HK-2 (cell line): ENCODE measurements at regions not wholly inside any gene's neighbourhood (a gene's known extent, or its start where the extent isn't known, plus 50 kb on each side); places are given as distances from the start of the nearest gene placed in this dataset.

Experiments used
- DNase-seq: peaks from one replicate; pipeline ENCODE4 v3.0.0-alpha.2; 2018; ENCODE audit not compliant: unreplicated experiment

DNA sequence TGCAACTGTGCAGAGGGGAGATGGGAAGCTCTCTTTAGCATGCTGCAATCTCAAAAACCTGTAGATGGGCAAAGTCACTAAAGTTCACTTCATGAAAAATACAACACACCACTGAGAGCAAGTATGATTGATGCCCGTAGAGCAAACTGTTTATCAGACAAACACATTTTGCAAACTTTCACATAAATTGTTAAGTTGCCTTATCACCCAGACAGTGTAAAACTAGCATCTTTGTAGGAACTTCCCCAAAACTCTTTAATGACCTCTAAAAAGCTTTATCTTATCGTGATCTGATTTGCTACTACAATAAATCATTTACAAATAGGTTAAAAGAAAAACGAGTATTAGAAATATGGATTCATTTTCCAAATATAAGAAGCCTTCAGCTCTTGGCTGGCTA is 391.0 kb downstream of the LMO4 start:
- no peak for DNase-seq

DNA sequence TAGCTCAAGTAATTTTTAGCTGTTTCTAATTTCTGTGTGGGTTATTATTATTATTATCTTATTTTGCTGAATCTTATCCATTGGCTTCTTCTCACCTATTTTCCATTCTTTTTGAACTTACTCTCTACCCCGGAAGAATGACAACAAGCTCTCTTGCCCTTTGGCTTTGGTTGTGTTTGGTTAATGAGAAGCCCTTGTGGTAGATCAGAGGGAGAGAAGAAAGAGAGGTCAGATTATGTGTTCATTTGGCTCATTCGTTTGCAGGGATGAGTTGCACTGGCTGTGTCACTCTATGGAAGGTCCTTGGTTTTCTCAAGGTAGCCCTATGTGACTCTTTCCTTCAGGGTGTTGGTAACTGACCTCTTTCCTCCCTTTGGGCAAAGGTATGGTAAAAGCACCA is 391.9 kb downstream of the LMO4 start:
- DNase-seq: no peak

DNA sequence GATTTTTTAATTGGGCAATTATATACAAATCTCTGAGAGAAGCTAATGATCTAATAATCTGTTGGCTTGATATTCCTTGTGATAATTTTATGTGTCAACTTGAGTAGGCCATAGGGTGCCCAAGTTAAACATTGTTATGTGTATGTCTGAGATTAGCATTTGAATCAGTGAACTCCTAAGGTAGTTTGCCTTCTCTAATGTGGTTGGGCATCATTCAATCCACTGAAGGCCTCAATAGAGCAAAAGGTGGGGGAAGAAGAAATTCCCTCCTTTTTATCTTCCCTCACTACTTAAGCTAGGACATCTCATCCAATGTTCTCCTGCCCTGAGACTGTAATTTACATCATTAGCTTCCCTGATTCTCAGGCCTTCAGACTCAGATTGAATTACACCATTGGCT is 394.5 kb downstream of the LMO4 start:
- DNase-seq: no peak

DNA sequence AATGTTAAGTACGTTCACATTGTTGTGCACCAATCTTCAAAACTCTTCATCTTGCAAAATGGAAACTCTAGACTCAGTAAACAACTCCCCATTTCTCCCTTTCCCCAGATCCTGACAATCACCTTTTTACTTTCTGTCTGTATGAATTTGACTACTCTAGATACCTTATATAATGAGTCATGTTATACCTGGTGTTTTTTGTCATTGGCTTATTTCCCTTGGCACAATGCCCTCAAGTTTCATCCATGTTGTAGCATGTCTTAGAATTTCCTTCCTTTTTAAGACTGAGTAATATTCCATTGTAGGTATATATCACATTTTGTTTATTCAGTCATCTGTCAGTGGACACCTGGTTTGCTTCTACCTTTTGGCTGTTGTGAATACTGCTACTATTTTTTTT is 399.5 kb downstream of the LMO4 start:
- DNase-seq: no peak

DNA sequence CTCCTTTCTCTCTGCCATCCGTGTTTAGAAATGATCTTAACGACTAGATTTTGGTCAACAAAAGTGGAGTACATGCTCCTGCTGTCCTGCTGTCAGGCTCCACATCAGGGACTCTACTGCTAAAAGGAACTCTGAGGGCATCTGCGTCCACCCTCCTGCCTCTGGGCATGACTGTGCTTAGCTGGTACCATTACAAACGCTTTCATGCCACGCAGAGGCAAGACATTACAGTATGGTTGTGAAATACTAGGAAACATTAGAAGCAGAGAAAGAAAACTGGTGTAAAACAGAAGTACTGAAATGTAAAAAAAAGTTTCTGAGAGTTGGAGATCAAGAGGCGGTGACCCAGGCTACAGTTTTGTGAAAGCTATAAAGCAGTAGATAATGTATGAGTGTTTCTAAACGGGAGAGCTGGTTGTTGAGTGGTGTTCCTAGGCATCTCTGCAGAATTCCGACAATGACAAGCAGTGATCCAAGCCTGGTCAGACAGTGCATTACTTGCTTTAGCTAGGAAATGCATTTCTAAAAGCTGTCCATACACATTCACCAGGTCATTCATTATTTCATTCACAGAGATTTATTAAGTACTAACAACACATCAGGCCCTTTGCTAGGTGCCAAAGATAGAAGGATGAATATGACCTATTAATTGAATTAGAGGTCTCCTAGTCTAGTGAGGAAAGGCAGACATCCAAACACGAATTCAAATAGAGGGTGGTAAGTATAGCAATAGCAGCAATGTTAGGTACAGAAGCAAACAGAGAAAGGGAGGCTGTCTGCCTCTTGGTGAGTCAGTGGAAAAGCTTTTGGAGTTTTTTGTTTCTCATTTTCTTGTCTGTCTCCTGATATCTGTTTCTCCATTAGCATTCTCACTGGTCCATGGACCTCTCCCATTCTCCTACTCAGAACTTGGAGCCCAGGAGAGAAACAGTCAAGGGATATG is 401.9 kb downstream of the LMO4 start:
- no peak for DNase-seq

DNA sequence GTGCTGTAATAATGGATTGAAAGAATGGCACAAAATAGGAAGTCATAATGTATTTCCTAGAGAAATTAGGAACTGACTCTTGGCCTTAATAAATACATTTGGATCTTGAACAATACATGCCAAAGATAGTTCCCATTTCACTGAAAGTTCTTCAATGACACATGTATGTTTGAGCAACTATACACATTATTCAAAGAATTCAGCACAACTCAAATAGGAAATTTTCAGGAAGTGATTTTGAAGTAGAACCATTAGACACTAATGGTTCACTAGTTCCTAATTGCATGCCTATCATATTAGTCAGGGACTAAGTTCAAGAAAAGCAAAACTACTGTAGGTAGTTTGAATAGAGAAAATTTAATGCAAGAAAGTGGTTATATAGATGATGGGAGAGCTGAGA is 404.7 kb downstream of the LMO4 start:
- no peak for DNase-seq

DNA sequence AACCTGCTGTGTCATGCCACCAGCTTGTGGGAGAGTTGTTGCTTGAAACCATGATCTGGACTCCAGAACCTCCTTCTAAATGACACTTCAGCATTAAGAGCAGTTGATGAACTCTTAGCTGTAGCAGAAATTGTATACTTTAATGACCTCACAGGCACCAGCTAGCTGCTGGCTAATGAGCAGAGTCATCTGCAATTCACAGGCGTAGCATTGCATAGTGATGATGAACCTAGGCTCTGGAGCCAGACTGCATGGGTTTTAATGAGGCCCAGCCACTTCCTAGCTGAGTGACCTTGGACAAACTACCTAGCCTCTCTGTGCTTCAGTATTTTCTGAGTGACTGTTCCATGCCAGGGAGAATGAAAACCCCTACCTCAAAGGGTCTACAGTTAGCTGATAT is 407.1 kb downstream of the LMO4 start:
- no peak for DNase-seq

DNA sequence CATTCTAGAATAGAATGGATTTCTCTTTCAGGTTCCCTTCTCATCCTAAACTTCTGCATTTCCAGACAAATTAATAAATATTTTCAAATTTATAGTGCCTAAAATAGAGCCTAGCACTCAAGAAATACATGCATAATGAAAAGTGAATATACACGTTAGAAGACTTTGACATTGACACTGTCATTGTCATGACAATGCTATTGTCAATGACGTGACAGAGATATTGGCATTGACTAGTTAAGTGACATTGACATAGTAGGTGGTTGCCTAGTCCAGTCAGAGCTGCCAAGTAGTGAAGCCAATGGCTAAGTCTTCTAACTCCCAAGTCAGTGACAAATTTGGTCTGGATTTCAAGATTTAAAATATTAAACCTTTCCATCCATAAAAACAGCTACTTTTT is 410.5 kb downstream of the LMO4 start:
- no peak for DNase-seq

DNA sequence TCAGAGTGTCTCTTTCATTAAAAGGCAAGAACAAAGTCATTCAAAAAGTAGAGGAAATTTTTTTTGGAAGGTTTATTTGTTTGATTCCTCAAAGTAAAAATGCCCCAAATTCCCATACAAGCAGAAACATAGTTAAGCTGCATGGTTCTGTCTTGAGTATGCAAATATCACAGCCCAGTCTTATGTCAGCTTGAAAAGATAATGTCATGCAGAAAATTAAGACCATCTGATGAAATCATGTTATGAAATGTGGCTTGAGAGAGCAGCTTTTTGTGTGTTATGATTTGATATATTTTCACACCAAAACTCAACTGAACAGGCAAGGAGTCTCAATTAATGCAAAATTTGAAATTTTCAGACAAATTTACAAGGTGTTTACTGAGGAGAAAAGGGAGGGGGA is 411.0 kb downstream of the LMO4 start:
- DNase-seq: no peak

DNA sequence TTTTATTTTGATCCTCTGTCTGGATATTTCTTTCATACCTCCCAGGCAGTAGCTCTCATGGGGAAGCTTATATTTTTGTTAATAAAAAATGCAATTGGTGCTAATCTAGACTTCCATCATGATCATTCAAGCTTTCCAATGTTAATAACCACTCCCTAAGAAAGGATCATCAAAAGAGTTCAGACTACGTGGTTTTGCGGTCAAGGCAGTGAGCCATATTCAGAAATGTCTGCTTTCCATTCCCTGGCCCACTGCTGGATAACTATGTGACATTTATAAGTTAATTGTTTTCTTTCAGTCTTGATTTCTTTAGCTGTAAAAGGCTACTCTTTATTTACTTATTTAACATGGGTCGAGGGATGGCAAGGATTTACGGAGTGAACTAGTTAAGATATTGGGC is 414.6 kb downstream of the LMO4 start:
- no peak for DNase-seq

DNA sequence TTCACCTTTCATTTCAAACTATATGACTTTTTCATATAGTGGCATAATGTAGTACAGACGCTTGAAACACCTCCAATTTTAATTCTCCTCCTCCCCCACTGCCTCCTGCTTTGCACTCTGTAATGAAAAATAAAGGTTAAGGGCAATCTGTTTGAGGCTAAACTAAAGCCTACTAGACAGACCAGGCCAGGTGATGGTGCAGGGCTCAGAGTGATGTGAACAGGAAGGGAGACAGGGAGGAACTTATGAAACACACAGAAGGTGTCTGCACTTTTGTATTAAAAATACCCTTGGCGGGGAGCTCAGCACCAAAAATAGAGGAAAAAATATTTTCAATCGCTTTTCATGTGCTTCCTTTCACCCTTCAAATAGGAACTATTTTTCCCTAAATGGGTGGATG is 415.4 kb downstream of the LMO4 start:
- DNase-seq: no peak

DNA sequence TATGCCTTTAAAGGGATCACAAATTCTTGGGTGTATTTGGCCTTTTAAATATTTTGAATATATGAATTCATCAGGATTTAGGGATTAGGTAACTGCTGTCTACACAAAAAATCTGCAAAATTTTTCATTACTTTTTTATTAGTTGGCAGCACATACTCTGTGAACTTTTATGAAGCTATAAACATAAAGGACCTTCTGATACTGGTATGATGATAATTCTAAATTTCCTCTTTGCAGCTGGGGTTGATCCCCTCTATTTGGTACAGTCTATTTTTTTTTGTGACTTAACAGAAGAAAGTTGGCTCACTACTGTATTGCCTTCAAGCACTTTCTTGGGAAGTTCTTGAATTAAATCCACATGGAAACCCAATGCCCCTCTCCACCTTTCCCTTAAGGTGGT is 416.1 kb downstream of the LMO4 start:
- no peak for DNase-seq

DNA sequence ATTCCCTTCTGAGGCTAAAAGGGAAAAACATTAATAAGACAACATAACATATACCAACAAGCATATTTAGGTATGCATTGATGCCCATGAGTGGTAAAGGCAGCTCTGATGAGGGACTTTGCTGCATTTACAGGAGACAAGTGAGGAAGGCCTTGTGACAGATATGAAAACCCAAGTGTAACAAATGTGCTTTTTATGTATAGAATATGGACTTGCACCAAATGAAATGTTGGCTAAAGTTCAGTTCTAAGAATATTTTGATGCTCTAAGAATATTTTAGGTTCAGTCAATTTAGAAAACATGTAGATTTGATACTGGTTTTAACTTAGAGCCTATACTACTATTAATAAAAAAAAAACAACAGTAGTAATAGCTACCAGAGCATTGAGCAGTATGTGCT is 424.7 kb downstream of the LMO4 start:
- no peak for DNase-seq

DNA sequence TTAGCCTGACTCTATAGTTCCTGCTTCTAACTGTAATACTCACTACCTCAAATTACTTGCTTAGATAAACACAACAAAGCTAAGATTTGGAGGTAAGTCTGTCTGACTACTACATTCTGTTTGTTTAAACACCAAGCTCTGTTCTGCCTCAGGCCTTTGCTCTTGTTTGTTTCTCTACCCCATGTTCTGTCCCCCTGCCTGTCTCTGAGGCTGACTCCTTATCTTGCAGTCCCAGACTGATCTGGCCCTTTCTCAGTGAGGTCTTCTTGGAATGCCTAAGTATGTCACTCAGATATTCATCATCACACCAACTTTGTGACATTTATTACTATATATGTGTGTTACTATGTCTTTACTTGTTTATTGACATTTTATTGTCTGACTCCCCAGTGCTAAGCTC is 425.5 kb downstream of the LMO4 start:
- DNase-seq: no peak

DNA sequence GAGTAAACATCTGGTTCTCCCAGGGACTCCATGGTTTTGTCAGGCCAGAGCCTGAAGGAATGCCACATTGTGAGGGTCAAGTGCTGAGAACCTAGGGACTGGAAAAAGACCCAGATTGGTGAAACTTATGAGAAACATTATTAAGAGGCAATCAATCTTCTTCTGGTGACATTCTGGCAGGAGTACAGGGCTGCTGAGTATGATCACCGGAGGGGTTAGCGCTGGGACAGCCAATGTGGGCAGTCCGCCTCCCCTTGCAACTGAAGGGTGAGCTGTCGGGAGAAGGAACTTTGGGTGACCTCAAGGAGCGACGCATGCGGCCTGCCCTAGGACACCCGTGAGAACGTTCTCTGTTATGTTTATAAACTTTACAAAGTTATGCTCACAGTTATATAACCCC is 429.0 kb downstream of the LMO4 start:
- no peak for DNase-seq

DNA sequence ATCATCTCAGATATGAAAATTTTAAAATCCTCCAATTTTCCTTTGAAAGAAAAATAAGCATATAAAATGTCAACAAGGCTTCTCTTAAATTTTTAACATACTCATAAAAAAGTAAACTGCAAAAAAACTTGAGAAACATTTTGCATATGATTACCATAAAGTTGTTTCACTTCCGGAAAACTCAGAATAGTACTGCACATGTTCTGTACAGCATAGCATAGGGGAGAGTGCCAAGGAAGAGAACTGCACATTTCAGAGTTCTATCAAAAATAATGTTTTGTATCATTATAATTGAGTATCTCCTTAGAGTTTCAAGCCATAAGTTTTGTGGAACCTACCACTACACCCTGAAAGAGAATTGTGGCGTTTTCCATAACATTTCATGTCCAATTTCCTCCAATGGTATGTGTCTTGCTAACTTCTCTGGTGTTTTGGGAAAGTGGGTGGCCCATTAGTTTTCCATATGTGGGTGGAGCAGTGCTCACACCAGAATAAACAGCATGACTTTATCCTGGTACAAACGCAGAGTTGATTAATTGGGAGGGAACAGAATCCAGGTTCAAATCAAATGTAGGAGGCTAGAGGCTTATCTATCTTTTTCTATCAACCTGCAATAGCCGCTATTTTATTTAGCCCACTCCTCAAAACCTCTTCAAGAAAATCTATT is 430.9 kb downstream of the LMO4 start:
- DNase-seq: no peak

DNA sequence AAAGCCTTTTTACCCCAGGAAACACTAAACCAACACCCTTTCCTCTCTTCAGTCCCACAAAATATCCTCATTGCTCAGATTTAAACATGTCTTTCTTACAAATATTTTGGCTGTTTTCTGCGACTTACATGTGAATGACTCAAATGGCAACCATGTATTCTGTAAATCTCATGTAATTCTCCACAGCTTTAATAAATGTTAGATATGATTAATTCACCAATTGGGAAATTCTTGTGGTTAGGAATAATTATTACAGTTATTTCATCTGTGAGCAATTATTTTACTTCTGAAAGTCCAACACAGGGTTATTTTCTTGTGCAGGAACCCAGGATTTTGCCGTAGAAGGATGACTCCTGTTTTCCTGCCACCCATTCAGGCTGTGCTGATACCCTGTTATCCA is 431.5 kb downstream of the LMO4 start:
- no peak for DNase-seq

DNA sequence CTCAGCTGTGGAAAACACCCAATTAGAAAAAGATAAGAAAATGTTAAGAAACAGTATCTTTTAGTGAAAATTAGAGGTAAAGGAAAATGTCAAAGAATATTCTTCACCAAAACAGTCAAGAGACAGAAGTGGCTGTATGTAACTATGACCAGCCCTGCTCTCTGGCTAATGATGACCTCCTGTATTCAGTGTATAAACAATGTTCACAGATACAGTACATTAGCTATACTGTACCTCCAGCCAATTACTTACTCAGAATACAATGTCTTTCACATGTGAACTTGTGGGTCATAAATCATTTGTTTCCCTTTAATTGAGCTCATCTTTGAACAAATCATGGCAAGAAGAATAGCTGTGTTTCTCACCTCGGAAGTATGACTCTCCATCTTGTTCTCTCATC is 432.0 kb downstream of the LMO4 start:
- DNase-seq: no peak

DNA sequence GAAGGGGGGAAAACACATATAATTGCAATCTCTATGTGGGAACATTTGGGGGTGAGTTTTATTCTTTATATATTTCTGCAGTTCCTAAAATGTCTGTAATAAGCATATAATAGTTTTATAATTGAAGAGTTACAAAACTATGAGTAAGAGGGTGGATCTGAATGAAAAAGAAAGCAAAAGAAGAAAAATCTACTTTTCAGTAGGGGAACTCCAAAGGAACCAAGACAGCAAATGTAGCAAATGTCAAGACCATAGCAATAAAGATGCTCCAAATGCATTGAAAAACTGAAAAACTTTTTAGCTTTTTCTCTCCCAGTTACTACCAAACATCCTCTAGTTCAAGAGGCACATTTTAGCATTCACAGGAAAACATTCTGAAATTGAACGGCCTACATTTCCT is 434.8 kb downstream of the LMO4 start:
- DNase-seq: no peak

DNA sequence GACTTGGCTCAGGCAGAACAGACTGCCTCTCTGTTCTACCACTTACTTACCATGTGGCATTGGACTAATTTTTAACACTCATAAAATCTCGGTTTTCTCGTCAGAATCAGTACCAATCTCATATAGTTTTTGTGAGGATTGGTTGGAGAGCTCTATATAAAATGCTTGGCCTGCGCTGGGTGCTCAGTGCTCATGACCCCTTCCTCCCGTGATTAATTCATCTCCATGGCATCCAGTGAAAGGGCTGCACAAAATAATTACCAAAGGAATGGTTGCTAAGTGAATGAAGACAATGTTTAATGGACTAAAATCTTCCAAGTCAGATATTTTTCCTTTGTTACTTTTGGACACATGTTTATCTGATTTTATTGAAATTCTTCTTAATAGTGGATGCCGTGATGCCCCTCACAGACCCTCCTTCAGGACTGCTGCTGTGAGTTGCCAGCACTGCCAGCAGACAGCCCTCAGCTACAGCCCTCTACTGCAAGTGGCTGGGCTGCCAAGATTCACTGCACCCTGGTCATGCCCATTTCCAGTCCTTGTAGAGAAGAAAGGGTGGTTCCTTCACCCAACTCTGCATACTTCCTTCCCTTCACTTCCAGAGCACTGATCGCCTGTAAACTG is 436.5 kb downstream of the LMO4 start:
- no peak for DNase-seq

DNA sequence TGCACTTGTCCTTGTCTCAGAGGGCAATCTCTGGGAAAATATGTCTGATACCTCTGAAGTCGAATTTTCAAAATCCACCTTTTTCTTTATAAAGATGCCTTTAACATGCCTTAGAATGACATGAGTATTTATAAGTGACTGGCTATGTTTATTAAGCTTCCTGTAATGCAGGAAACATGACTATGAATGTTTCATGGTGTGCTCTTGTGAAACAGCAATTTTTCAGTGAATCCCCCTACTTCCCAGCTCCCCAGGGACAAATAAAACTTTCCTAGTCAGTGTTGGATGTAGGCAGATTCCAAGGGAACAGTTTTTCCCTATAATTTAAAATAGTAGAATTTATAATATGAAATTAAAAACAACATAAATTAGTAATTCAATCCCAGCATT is 437.0 kb downstream of the LMO4 start:
- no peak for DNase-seq

DNA sequence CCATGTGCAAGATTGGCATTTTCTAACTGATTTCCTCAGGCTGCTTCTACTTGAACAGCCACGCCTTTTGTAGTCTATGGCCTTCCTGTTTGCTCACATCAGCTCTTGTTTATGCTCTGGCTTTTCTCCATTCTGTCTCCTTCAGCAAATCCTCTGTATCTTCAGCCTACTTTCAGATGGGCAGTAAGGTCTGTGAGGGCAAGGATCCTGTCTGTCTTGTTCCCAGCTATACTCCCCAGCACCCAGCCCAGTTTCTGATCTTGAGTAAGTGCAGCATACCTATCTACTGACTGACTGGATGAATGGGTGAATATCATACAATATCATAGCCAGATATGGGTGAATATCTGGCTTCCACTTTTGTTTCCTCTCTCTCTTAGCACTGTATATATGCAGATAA is 438.1 kb downstream of the LMO4 start:
- DNase-seq: no peak

DNA sequence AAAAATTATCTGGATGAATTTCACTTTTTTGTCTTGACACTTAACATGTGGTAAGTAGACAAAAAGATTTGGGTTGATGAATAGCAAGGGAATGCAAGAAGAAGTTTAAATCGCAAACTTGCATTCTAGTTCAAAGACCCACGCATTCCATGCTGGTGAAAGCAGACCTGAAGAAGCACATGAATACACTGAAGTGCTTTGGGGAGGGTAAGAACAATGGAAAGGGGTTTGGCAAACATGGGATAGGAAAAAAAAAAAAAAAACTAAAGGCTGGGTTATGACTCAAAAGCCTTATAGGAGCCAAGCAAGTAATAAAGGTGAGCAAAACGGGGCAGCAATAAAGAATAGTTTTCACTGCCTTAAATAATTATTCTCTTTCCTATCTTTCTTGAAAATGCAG is 450.2 kb downstream of the LMO4 start:
- DNase-seq: no peak
